ENCODE measurements at regions not wholly inside any gene's neighbourhood (a gene's known extent, or its start where the extent isn't known, plus 50 kb on each side); places are given as distances from the start of the nearest gene placed in this dataset.

- TF ChIP-seq CTCF (IDR thresholded peaks at IDR 0.05): no peak
- no peak for TF ChIP-seq POLR2A (IDR thresholded peaks at IDR 0.05)
These were observed 126.3 kb downstream of the C5orf15 start for GRCh38 chr5:133841831-133842750.

Data from testis (tissue), 2 donors.